Nephron (organoid): ENCODE measurements at regions not wholly inside any gene's neighbourhood (a gene's known extent, or its start where the extent isn't known, plus 50 kb on each side); places are given as distances from the start of the nearest gene placed in this dataset.

ENCODE experiments used
- H3K27ac Mint-ChIP-seq, 3 experiments: 2 replicates each; pipeline ENCODE4 v1.8.0; 2020; ENCODE audit warnings: mixed read lengths in 3 of 3, mild to moderate bottlenecking in 2 of 3, moderate library complexity in 1 of 3
- H3K27me3 Mint-ChIP-seq: 2 replicates; pipeline ENCODE4 v1.8.0; 2021; ENCODE audit warnings: low read depth, mild to moderate bottlenecking, moderate library complexity, mixed read lengths
- H3K36me3 Mint-ChIP-seq: 2 replicates; pipeline ENCODE4 v1.8.0; 2020; ENCODE audit warnings: low read depth, mixed read lengths
- H3K4me1 Mint-ChIP-seq: 2 replicates; pipeline ENCODE4 v1.8.0; 2020; ENCODE audit warnings: mixed read lengths
- H3K4me3 Mint-ChIP-seq, 3 experiments: 2 replicates each; pipeline ENCODE4 v1.8.0; 2020; ENCODE audit warnings: mild to moderate bottlenecking in 3 of 3, mixed read lengths in 3 of 3, moderate library complexity in 2 of 3
- H3K9me3 Mint-ChIP-seq: 2 replicates; pipeline ENCODE4 v1.8.0; 2020; ENCODE audit warnings: mixed read lengths
- CTCF ChIP-seq, 3 experiments: fragments of 200-600 bp; sonication (generic); IDR thresholded peaks; one replicate each; pipeline ENCODE4 v1.5.0; 2021; ENCODE audit warnings: antibody characterized with exemption in 3 of 3; ENCODE audit not compliant: unreplicated experiment in 3 of 3

- no peak overlapping the region for H3K27ac Mint-ChIP-seq
- H3K36me3 Mint-ChIP-seq, result no peaks in the 10 kb centered on the region
- no peak overlapping the region for H3K4me3 Mint-ChIP-seq
- peaks cover 3% of the 10 kb centered on the region for H3K27me3 Mint-ChIP-seq
- peaks cover 4% of the 10 kb centered on the region for H3K4me1 Mint-ChIP-seq
- no peak for TF ChIP-seq CTCF (IDR thresholded peaks at IDR 0.05; ENCODE audit: unreplicated experiment in 3 of 3)
- H3K9me3 Mint-ChIP-seq, result peaks cover 7% of the 10 kb centered on the region
These were observed 196.3 kb upstream of the KLF4 start for GRCh38 chr9:107685901-107686300.

GRCh38 chr9:107685376-107685775, 195.8 kb upstream of the KLF4 start:
- H3K36me3 Mint-ChIP-seq, result no peaks in the 10 kb centered on the region
- H3K27me3 Mint-ChIP-seq, result peaks cover 3% of the 10 kb centered on the region
- peaks cover 7% of the 10 kb centered on the region for H3K9me3 Mint-ChIP-seq
- TF ChIP-seq CTCF (IDR thresholded peaks at IDR 0.05; ENCODE audit: unreplicated experiment in 3 of 3), result no peak
- no peak overlapping the region for H3K27ac Mint-ChIP-seq
- no peak overlapping the region for H3K4me3 Mint-ChIP-seq
- H3K4me1 Mint-ChIP-seq, result peaks cover 4% of the 10 kb centered on the region

GRCh38 chr9:107684224-107684623, 194.7 kb upstream of the KLF4 start:
- no peak for TF ChIP-seq CTCF (IDR thresholded peaks at IDR 0.05; ENCODE audit: unreplicated experiment in 3 of 3)

GRCh38 chr9:107683566-107683965, 194.0 kb upstream of the KLF4 start:
- Mint-ChIP-seq H3K9me3 (peaks cover 4% of the 10 kb centered on the region), H3K27me3 (peaks cover 6% of the 10 kb centered on the region), H3K27ac (no peak overlapping the region), H3K4me1 (peaks cover 4% of the 10 kb centered on the region), H3K36me3 (no peaks in the 10 kb centered on the region), H3K4me3 (no peak overlapping the region)
- no peak for TF ChIP-seq CTCF (IDR thresholded peaks at IDR 0.05; ENCODE audit: unreplicated experiment in 3 of 3)

More at GRCh38 chr9:107684224-107684623, 194.7 kb upstream of the KLF4 start:
- peaks cover 3% of the 10 kb centered on the region for H3K27me3 Mint-ChIP-seq
- H3K9me3 Mint-ChIP-seq, result peaks cover 6% of the 10 kb centered on the region
- H3K4me3 Mint-ChIP-seq, result no peak overlapping the region
- H3K36me3 Mint-ChIP-seq, result no peaks in the 10 kb centered on the region
- H3K4me1 Mint-ChIP-seq, result peaks cover 4% of the 10 kb centered on the region
- H3K27ac Mint-ChIP-seq, result no peak overlapping the region

GRCh38 chr9:107681988-107682387, 192.4 kb upstream of the KLF4 start:
- no peak overlapping the region for H3K4me3 Mint-ChIP-seq
- TF ChIP-seq CTCF (IDR thresholded peaks at IDR 0.05; ENCODE audit: unreplicated experiment in 3 of 3), result no peak

GRCh38 chr9:107675351-107676259, 186.0 kb upstream of the KLF4 start:
- H3K27me3 Mint-ChIP-seq, result peaks cover 11% of the 10 kb centered on the region
- no peak overlapping the region for H3K27ac Mint-ChIP-seq
- H3K36me3 Mint-ChIP-seq, result no peaks in the 10 kb centered on the region
- no peaks in the 10 kb centered on the region for H3K9me3 Mint-ChIP-seq
- no peak overlapping the region for H3K4me3 Mint-ChIP-seq
- no peak for TF ChIP-seq CTCF (IDR thresholded peaks at IDR 0.05; ENCODE audit: unreplicated experiment in 3 of 3)
- H3K4me1 Mint-ChIP-seq, result no peaks in the 10 kb centered on the region

More at GRCh38 chr9:107681988-107682387, 192.4 kb upstream of the KLF4 start:
- Mint-ChIP-seq H3K27ac (no peak overlapping the region), H3K27me3 (peaks cover 4% of the 10 kb centered on the region), H3K9me3 (no peaks in the 10 kb centered on the region), H3K36me3 (no peaks in the 10 kb centered on the region), H3K4me1 (peaks cover 4% of the 10 kb centered on the region)
